ENCODE measurements at regions not wholly inside any gene's neighbourhood (a gene's known extent, or its start where the extent isn't known, plus 50 kb on each side); places are given as distances from the start of the nearest gene placed in this dataset.

DNA sequence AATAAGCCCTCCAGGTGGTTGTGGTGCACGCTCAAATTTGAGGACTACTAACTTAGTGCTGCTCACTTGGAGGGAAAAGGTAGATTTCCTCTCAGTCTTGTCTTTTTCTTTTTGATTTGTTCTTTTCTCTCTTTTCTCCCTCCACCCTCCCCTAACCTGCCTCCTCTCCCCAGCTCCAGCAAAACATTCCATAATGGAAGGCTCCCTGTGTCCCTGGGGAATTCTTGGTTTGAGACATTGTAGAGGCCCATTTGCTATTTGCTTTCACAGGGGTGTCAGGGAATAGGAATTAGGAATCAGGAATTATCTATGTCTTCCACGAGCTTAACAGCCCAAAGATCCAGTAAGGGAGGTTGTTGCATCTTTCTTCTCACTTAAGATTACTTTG lies 136.8 kb upstream of the UMPS start:
- Histone ChIP-seq H3K4me1 (ENCODE audit: control insufficient read depth, extremely low read depth, insufficient read depth, low read length) (no peaks in the 10 kb centered on the region), H3K27ac (ENCODE audit: insufficient read depth, low read length) (no peak overlapping the region), H3K27me3 (ENCODE audit: control insufficient read depth, insufficient read depth, low read length) (peaks cover 5% of the 10 kb centered on the region), H3K79me2 (ENCODE audit: control insufficient read depth, insufficient read depth, low read length) (no peaks in the 10 kb centered on the region), H3K4me2 (ENCODE audit: extremely low read depth, insufficient read depth, low read length) (no peak overlapping the region), H2AFZ (ENCODE audit: low read length) (no peak overlapping the region), H3K36me3 (ENCODE audit: control insufficient read depth, insufficient read depth, low read length) (no peaks in the 10 kb centered on the region), H3K4me3 (replicated peaks in 1 of 4; ENCODE audit: control extremely low read depth in 1 of 4, insufficient read depth in 1 of 4, low read depth in 3 of 4, low read length in 4 of 4) (no peak overlapping the region), H3K9ac (ENCODE audit: insufficient read depth, low read length) (no peak overlapping the region), H3K9me3 (ENCODE audit: control insufficient read depth, insufficient read depth, low read depth, low read length) (no peaks in the 10 kb centered on the region), H4K20me1 (ENCODE audit: control insufficient read depth, extremely low read depth, insufficient read depth, low read length) (no peaks in the 10 kb centered on the region)
- no peak for TF ChIP-seq EZH2 (IDR thresholded peaks at IDR 0.05; ENCODE audit: low read length, missing control alignments)
- TF ChIP-seq, protein P1, sequence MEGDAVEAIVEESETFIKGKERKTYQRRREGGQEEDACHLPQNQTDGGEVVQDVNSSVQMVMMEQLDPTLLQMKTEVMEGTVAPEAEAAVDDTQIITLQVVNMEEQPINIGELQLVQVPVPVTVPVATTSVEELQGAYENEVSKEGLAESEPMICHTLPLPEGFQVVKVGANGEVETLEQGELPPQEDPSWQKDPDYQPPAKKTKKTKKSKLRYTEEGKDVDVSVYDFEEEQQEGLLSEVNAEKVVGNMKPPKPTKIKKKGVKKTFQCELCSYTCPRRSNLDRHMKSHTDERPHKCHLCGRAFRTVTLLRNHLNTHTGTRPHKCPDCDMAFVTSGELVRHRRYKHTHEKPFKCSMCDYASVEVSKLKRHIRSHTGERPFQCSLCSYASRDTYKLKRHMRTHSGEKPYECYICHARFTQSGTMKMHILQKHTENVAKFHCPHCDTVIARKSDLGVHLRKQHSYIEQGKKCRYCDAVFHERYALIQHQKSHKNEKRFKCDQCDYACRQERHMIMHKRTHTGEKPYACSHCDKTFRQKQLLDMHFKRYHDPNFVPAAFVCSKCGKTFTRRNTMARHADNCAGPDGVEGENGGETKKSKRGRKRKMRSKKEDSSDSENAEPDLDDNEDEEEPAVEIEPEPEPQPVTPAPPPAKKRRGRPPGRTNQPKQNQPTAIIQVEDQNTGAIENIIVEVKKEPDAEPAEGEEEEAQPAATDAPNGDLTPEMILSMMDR (conservative IDR thresholded peaks at IDR 0.05 in 1 of 2, IDR thresholded peaks at IDR 0.05 in 1 of 2; ENCODE audit: low read depth in 1 of 2, low read length in 2 of 2) = no peak
- no peak for DNase-seq (ENCODE audit: low read depth in 2 of 2)

DNA sequence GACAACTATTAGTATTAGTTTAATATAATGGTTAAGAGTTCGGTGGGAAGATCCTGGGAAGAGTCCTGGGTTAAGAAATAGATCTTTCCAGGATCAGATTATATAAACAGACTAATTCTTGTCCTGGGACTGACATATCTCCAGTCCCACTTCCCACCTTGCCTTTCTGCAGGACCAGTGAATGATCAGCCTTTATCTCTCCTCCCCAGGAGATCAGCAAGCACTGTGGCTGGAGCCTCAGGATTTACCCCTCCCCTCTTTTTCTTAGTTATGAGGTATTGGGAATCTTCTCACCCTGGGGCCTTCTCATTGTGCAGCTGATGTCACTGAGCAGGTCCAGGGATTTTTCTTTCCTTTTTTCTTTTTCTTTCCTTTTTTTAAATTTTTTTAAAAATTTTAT lies 135.7 kb upstream of the UMPS start:
- Histone ChIP-seq H3K4me3 (replicated peaks in 1 of 4; ENCODE audit: control extremely low read depth in 1 of 4, insufficient read depth in 1 of 4, low read depth in 3 of 4, low read length in 4 of 4) (no peak overlapping the region), H4K20me1 (ENCODE audit: control insufficient read depth, extremely low read depth, insufficient read depth, low read length) (no peaks in the 10 kb centered on the region), H3K4me1 (ENCODE audit: control insufficient read depth, extremely low read depth, insufficient read depth, low read length) (no peaks in the 10 kb centered on the region), H3K9ac (ENCODE audit: insufficient read depth, low read length) (no peak overlapping the region), H3K36me3 (ENCODE audit: control insufficient read depth, insufficient read depth, low read length) (no peaks in the 10 kb centered on the region), H3K27me3 (ENCODE audit: control insufficient read depth, insufficient read depth, low read length) (peaks cover 5% of the 10 kb centered on the region), H3K9me3 (ENCODE audit: control insufficient read depth, insufficient read depth, low read depth, low read length) (no peaks in the 10 kb centered on the region), H3K79me2 (ENCODE audit: control insufficient read depth, insufficient read depth, low read length) (no peaks in the 10 kb centered on the region), H2AFZ (ENCODE audit: low read length) (no peak overlapping the region), H3K27ac (ENCODE audit: insufficient read depth, low read length) (no peak overlapping the region), H3K4me2 (ENCODE audit: extremely low read depth, insufficient read depth, low read length) (no peak overlapping the region)
- no peak for DNase-seq (ENCODE audit: low read depth in 2 of 2)
- TF ChIP-seq EZH2 (IDR thresholded peaks at IDR 0.05; ENCODE audit: low read length, missing control alignments) = no peak
- TF ChIP-seq, protein P1 (conservative IDR thresholded peaks at IDR 0.05 in 1 of 2, IDR thresholded peaks at IDR 0.05 in 1 of 2; ENCODE audit: low read depth in 1 of 2, low read length in 2 of 2) = no peak

DNA sequence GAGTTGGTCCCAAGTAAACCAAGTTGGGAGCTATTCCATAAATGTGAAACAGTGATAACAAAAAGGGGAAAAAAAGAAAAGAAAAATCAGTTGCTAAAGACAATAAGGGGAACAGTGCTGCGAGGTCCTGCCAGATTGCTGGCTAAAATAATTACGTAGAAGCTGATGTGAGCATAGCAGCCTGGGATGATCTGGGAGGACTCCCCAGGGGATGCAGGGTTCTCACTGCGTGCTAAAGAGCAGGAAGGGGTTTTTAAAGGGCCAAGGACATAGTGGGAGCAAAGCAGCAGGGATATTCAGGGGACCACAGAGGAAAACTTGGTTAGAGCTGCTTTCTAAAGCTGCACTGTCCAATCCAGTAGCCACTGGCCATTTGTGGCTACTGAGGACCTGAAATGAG lies 133.0 kb upstream of the UMPS start:
- no peaks in the 10 kb centered on the region for H4K20me1 ChIP-seq (ENCODE audit: control insufficient read depth, extremely low read depth, insufficient read depth, low read length)
- DNase-seq (ENCODE audit: low read depth in 2 of 2) = no peak
- H3K27ac ChIP-seq (ENCODE audit: insufficient read depth, low read length) = no peak overlapping the region
- H3K9me3 ChIP-seq (ENCODE audit: control insufficient read depth, insufficient read depth, low read depth, low read length) = no peaks in the 10 kb centered on the region
- H3K79me2 ChIP-seq (ENCODE audit: control insufficient read depth, insufficient read depth, low read length) = no peaks in the 10 kb centered on the region
- H3K36me3 ChIP-seq (ENCODE audit: control insufficient read depth, insufficient read depth, low read length) = no peaks in the 10 kb centered on the region
- peaks cover 3% of the 10 kb centered on the region for H3K27me3 ChIP-seq (ENCODE audit: control insufficient read depth, insufficient read depth, low read length)
- no peak overlapping the region for H3K4me3 ChIP-seq (replicated peaks in 1 of 4; ENCODE audit: control extremely low read depth in 1 of 4, insufficient read depth in 1 of 4, low read depth in 3 of 4, low read length in 4 of 4)
- H3K4me1 ChIP-seq (ENCODE audit: control insufficient read depth, extremely low read depth, insufficient read depth, low read length) = no peaks in the 10 kb centered on the region
- TF ChIP-seq EZH2 (IDR thresholded peaks at IDR 0.05; ENCODE audit: low read length, missing control alignments) = no peak
- TF ChIP-seq, protein P1 (conservative IDR thresholded peaks at IDR 0.05 in 1 of 2, IDR thresholded peaks at IDR 0.05 in 1 of 2; ENCODE audit: low read depth in 1 of 2, low read length in 2 of 2) = no peak
- no peak overlapping the region for H2AFZ ChIP-seq (ENCODE audit: low read length)
- no peak overlapping the region for H3K4me2 ChIP-seq (ENCODE audit: extremely low read depth, insufficient read depth, low read length)
- H3K9ac ChIP-seq (ENCODE audit: insufficient read depth, low read length) = no peak overlapping the region

Data from fibroblast of lung (primary cell).